GM10248 (cell line): ENCODE measurements at regions not wholly inside any gene's neighbourhood (a gene's known extent, or its start where the extent isn't known, plus 50 kb on each side); places are given as distances from the start of the nearest gene placed in this dataset.

Experiments
- CTCF ChIA-PET: fragments of 300-600 bp; sonication (Branson Sonifier 250); formaldehyde crosslinking; extraction: SDS; loops from one replicate; lab custom pipeline; 2021; ENCODE audit warnings: antibody characterized with exemption; lab: Yijun Ruan, JAX
- POLR2A ChIA-PET: fragments of 350-650 bp; sonication (Branson Sonifier 250); formaldehyde crosslinking; extraction: SDS; loops from one replicate; lab custom pipeline; 2020; ENCODE audit warnings: antibody characterized with exemption; lab: Yijun Ruan, JAX
- DNase-seq: peaks from one replicate; pipeline ENCODE4 v3.0.0; 2012; ENCODE audit errors: extremely low spot score
- CTCF ChIP-seq: IDR thresholded peaks from 2 replicates; pipeline ENCODE4 v1.5.1; 2012; ENCODE audit warnings: mild to moderate bottlenecking, low read depth; ENCODE audit errors: extremely low read depth, missing control alignments, control extremely low read depth

DNA sequence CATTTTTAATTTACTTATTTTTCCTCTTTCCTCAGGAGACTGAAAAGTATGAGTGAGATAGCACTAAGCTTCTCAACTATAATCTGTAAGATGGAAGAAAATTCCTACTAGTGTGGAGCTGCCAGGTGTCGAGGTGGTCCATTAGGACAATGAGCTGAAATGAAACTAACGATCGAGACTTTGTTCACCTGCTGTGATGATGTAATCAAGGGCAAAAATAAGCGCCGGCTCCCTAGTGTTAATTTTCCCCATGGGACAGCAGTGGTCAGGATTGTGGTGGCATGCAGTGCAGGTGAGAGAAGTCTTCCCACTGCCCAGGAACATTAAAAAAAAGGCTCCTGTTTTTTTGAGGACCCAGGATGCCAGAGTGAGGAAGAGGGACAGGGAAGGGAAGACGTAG, 859.1 kb upstream of the GCFC2 start:
- POLR2A ChIA-PET = no interaction called here
- no peak for TF ChIP-seq CTCF
- DNase-seq = no peak
- CTCF ChIA-PET = interaction anchor here (1.7 kb wide), 1 partner anchor 8 kb away, joined by 5 read pairs; no protein-coding TSS in a partner anchor

DNA sequence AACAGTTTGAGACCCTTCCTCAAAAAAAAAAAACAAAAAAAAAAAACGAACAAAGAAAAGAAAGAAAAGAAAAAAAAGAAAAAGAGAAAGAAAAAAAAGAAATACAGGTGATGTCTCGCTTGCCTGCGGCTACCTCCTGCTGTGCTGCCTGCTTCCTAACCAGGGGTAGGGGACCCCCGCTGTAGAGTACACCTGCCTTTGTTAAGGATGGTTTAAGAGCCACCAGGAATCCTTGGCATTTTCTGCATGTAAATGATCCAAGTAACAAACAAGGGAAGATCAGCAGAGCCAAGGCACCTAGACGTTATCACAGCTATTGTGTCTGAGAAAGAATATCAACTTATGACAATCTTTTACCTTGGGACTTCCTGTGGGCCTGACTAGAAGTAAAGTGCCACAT, 856.8 kb upstream of the GCFC2 start:
- CTCF ChIA-PET = interaction anchor here (1.2 to 3.1 kb wide), 2 partner anchors 13 to 33 kb away, joined by 3 to 8 read pairs; no protein-coding TSS in a partner anchor
- POLR2A ChIA-PET = no interaction called here
- no peak for TF ChIP-seq CTCF
- no peak for DNase-seq

GRCh38 chr2:76564734-76565133, 854.0 kb upstream of the GCFC2 start:
- DNase-seq = no peak
- ChIA-PET POLR2A (no interaction called here), CTCF (no interaction called here)
- TF ChIP-seq CTCF = no peak

GRCh38 chr2:76563730-76564129, 853.0 kb upstream of the GCFC2 start:
- POLR2A ChIA-PET = no interaction called here
- DNase-seq = no peak
- CTCF ChIA-PET = interaction anchor here (0.7 kb wide), 1 partner anchor 119 kb away, joined by 3 read pairs; no protein-coding TSS in a partner anchor
- no peak for TF ChIP-seq CTCF

DNA sequence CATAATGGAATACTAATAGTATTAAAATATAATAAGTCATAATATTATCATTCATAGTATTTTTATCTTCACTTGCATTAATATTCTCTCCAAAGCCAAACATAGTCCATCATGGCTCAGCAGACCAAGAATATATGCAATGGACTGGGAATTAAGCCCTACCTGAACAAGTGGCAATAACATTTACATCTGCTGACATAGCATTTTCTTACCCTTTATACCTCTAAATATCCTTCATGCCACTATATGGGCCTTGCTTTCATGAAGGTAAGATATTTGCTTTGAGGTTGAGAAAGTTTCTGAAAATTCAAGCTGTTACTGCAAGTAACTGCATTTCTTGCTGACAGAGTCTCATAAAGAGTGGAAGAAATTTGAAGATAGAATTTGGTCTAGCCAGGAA, 847.4 kb upstream of the GCFC2 start:
- ChIA-PET CTCF (interaction anchor here (1.7 kb wide), 1 partner anchor 16 kb away, joined by 3 read pairs; no protein-coding TSS in a partner anchor), POLR2A (no interaction called here)
- no peak for TF ChIP-seq CTCF
- no peak for DNase-seq

GRCh38 chr2:76556018-76556417, 845.3 kb upstream of the GCFC2 start:
- POLR2A ChIA-PET = no interaction called here
- TF ChIP-seq CTCF = no peak
- no peak for DNase-seq
- CTCF ChIA-PET = interaction anchor here (1.1 to 1.7 kb wide), 2 partner anchors 17 to 44 kb away, joined by 4 to 5 read pairs; no protein-coding TSS in a partner anchor
